HepG2 (cell line): ENCODE measurements at regions not wholly inside any gene's neighbourhood (a gene's known extent, or its start where the extent isn't known, plus 50 kb on each side); places are given as distances from the start of the nearest gene placed in this dataset.

Source experiments
- NR1H2 ChIP-seq: sonication (generic); formaldehyde crosslinking; IDR thresholded peaks from 2 replicates; pipeline ENCODE4 v1.8.1; 2022; ENCODE audit warnings: low read depth, missing genetic modification reagents, borderline replicate concordance
- PHB2 ChIP-seq: fragments of 450-650 bp; IDR thresholded peaks from 2 replicates; pipeline ENCODE4 v1.6.1; 2018; ENCODE audit not compliant: partially characterized antibody
- POLR2A ChIP-seq, 2 experiments: IDR thresholded peaks; 2 replicates each; pipeline ENCODE4 v1.6.1; 2011; ENCODE audit warnings: low read depth in 2 of 2, low read length in 2 of 2, mild to moderate bottlenecking in 1 of 2, moderate library complexity in 1 of 2; ENCODE audit not compliant: insufficient read depth in 1 of 2
- TGIF2 ChIP-seq: IDR thresholded peaks from 2 replicates; pipeline ENCODE4 v1.6.1; 2016; ENCODE audit warnings: control low read depth, missing compliant biosample characterization
- ZNF143 ChIP-seq: sonication (generic); formaldehyde crosslinking; IDR thresholded peaks from 2 replicates; pipeline ENCODE4 v1.4.0; 2020; ENCODE audit warnings: missing genetic modification reagents
- TF ChIP-seq, protein P1 (sequence below): sonication (generic); formaldehyde crosslinking; IDR thresholded peaks from 2 replicates; pipeline ENCODE4 v1.5.0; 2020; ENCODE audit warnings: mild to moderate bottlenecking, missing genetic modification reagents, moderate library complexity
- TF ChIP-seq, protein P2 (sequence below): IDR thresholded peaks from 2 replicates; pipeline ENCODE4 v1.6.1; 2016
- TF ChIP-seq, protein P3 (sequence below): sonication (generic); formaldehyde crosslinking; IDR thresholded peaks from 2 replicates; pipeline ENCODE4 v1.5.1; 2020; ENCODE audit warnings: missing genetic modification reagents, mild to moderate bottlenecking, borderline replicate concordance
- TF ChIP-seq, protein P4 (sequence below): sonication (generic); formaldehyde crosslinking; IDR thresholded peaks from 2 replicates; pipeline ENCODE4 v1.4.0; 2020; ENCODE audit warnings: mild to moderate bottlenecking, missing genetic modification reagents

DNA sequence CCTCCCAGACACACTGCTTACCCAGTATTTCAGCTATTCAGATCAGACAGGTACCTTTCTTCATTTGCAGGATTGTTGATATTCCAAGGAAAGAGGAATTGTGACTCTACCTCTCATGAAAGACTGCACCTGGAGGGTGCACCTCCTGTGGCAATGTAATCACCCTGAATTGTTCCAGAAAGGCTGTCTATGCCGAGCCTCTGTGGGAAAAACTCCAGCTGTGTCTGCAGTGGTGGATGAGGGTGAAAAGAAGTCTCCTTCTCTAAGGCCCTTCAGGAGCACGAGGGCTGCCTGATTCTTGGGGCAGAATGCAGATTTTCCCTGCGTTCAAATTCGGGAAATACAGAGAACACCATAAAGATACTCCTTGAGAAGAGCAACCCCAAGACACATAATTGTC lies 108.2 kb upstream of the ADAMTS3 start:
- no peak for TF ChIP-seq POLR2A (IDR thresholded peaks at IDR 0.05; ENCODE audit: insufficient read depth in 1 of 2, low read depth in 2 of 2, low read length in 2 of 2)
- TF ChIP-seq, protein P1, sequence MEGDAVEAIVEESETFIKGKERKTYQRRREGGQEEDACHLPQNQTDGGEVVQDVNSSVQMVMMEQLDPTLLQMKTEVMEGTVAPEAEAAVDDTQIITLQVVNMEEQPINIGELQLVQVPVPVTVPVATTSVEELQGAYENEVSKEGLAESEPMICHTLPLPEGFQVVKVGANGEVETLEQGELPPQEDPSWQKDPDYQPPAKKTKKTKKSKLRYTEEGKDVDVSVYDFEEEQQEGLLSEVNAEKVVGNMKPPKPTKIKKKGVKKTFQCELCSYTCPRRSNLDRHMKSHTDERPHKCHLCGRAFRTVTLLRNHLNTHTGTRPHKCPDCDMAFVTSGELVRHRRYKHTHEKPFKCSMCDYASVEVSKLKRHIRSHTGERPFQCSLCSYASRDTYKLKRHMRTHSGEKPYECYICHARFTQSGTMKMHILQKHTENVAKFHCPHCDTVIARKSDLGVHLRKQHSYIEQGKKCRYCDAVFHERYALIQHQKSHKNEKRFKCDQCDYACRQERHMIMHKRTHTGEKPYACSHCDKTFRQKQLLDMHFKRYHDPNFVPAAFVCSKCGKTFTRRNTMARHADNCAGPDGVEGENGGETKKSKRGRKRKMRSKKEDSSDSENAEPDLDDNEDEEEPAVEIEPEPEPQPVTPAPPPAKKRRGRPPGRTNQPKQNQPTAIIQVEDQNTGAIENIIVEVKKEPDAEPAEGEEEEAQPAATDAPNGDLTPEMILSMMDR = no peak
- TF ChIP-seq NR1H2 (CRISPR knock-in tag) = no peak
- TF ChIP-seq, protein P2, sequence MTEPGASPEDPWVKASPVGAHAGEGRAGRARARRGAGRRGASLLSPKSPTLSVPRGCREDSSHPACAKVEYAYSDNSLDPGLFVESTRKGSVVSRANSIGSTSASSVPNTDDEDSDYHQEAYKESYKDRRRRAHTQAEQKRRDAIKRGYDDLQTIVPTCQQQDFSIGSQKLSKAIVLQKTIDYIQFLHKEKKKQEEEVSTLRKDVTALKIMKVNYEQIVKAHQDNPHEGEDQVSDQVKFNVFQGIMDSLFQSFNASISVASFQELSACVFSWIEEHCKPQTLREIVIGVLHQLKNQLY (CRISPR knock-in tag) = no peak
- TF ChIP-seq ZNF143 (CRISPR knock-in tag) = no peak
- TF ChIP-seq TGIF2 = no peak
- TF ChIP-seq, protein P3, sequence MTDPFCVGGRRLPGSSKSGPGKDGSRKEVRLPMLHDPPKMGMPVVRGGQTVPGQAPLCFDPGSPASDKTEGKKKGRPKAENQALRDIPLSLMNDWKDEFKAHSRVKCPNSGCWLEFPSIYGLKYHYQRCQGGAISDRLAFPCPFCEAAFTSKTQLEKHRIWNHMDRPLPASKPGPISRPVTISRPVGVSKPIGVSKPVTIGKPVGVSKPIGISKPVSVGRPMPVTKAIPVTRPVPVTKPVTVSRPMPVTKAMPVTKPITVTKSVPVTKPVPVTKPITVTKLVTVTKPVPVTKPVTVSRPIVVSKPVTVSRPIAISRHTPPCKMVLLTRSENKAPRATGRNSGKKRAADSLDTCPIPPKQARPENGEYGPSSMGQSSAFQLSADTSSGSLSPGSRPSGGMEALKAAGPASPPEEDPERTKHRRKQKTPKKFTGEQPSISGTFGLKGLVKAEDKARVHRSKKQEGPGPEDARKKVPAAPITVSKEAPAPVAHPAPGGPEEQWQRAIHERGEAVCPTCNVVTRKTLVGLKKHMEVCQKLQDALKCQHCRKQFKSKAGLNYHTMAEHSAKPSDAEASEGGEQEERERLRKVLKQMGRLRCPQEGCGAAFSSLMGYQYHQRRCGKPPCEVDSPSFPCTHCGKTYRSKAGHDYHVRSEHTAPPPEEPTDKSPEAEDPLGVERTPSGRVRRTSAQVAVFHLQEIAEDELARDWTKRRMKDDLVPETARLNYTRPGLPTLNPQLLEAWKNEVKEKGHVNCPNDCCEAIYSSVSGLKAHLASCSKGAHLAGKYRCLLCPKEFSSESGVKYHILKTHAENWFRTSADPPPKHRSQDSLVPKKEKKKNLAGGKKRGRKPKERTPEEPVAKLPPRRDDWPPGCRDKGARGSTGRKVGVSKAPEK (CRISPR knock-in tag) = no peak
- no peak for TF ChIP-seq PHB2
- TF ChIP-seq, protein P4, sequence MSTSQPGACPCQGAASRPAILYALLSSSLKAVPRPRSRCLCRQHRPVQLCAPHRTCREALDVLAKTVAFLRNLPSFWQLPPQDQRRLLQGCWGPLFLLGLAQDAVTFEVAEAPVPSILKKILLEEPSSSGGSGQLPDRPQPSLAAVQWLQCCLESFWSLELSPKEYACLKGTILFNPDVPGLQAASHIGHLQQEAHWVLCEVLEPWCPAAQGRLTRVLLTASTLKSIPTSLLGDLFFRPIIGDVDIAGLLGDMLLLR (CRISPR knock-in tag) = no peak
